ENCODE measurements at regions not wholly inside any gene's neighbourhood (a gene's known extent, or its start where the extent isn't known, plus 50 kb on each side); places are given as distances from the start of the nearest gene placed in this dataset.

DNA sequence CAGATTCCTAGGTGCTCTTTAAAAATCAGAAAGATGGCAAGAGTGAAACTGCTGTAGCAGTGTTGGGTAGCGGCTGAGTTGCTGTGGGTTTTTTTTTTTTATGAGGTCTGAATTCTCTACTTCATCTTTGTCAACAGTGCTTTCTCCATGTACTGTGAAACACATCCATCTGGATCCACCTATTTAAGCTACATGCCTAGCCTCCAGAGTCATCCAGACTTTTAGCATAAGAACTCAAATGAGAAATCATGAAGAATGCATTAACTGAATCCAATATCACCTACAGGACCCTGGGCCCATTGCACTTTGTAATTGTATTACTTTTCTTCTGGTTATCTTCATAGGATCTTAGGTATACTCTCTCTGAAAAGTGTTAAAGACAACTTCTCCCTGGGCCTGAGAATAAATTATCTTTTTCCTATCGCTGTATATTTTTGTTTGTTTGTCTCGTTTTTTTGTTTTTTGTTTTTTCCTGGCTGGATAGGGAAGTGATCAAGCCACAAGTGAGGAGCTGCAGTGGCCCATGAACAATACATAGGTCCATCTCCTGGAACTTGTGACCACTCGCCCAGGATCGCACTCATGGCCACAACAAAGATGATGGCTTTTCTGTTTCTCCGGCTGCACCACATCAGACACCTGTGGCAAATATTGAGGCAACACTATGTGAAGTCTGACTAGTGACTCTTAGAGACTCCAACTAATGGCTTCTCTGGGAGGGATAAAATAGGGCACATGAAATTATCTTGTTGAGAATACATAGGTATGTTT lies 609.9 kb upstream of the AGTR1 start:
- TF ChIP-seq POLR2AphosphoS5 (IDR thresholded peaks at IDR 0.05), result no peak
- TF ChIP-seq, protein P1, sequence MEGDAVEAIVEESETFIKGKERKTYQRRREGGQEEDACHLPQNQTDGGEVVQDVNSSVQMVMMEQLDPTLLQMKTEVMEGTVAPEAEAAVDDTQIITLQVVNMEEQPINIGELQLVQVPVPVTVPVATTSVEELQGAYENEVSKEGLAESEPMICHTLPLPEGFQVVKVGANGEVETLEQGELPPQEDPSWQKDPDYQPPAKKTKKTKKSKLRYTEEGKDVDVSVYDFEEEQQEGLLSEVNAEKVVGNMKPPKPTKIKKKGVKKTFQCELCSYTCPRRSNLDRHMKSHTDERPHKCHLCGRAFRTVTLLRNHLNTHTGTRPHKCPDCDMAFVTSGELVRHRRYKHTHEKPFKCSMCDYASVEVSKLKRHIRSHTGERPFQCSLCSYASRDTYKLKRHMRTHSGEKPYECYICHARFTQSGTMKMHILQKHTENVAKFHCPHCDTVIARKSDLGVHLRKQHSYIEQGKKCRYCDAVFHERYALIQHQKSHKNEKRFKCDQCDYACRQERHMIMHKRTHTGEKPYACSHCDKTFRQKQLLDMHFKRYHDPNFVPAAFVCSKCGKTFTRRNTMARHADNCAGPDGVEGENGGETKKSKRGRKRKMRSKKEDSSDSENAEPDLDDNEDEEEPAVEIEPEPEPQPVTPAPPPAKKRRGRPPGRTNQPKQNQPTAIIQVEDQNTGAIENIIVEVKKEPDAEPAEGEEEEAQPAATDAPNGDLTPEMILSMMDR (IDR thresholded peaks at IDR 0.05), result no peak
- no peak for TF ChIP-seq POLR2A (IDR thresholded peaks at IDR 0.05)
- TF ChIP-seq EP300 (IDR thresholded peaks at IDR 0.05), result no peak
